ENCODE measurements at regions not wholly inside any gene's neighbourhood (a gene's known extent, or its start where the extent isn't known, plus 50 kb on each side); places are given as distances from the start of the nearest gene placed in this dataset.

GRCh38 chr14:54053386-54053745 is 96.7 kb upstream of the BMP4 start:
- Histone ChIP-seq H3K9me3 (ENCODE audit: control insufficient read depth, insufficient read depth, low read length) (no peaks in the 10 kb centered on the region), H3K4me2 (ENCODE audit: low read length) (no peak overlapping the region), H3K4me1 (ENCODE audit: control insufficient read depth, low read length) (no peaks in the 10 kb centered on the region), H3K4me3 (ENCODE audit: low read length) (no peak overlapping the region), H4K20me1 (ENCODE audit: control insufficient read depth, insufficient read depth, low read depth, low read length) (no peaks in the 10 kb centered on the region), H3K9me2 (replicated peaks; ENCODE audit: control insufficient read depth, low read length) (no peaks in the 10 kb centered on the region), H3K27me3 (ENCODE audit: control insufficient read depth, low read length) (no peaks in the 10 kb centered on the region), H3K27ac (ENCODE audit: low read depth, low read length) (no peak overlapping the region), H3F3A (ENCODE audit: control insufficient read depth, insufficient read depth) (no peaks in the 10 kb centered on the region), H3K79me2 (ENCODE audit: control insufficient read depth, low read length) (no peaks in the 10 kb centered on the region), H3K36me3 (ENCODE audit: control insufficient read depth, low read length) (no peaks in the 10 kb centered on the region)
- TF ChIP-seq CTCF (IDR thresholded peaks at IDR 0.05; ENCODE audit: low read depth, low read length, poor library complexity, severe bottlenecking): no peak
- TF ChIP-seq EZH2phosphoT487 (IDR thresholded peaks at IDR 0.05; ENCODE audit: borderline replicate concordance, low read length): no peak

GRCh38 chr14:54058505-54058904 is 101.9 kb upstream of the BMP4 start:
- no peaks in the 10 kb centered on the region for H3K4me1 ChIP-seq (ENCODE audit: control insufficient read depth, low read length)
- no peak overlapping the region for H3K4me3 ChIP-seq (ENCODE audit: low read length)
- no peaks in the 10 kb centered on the region for H3K79me2 ChIP-seq (ENCODE audit: control insufficient read depth, low read length)
- no peaks in the 10 kb centered on the region for H3F3A ChIP-seq (ENCODE audit: control insufficient read depth, insufficient read depth)
- TF ChIP-seq CTCF (IDR thresholded peaks at IDR 0.05; ENCODE audit: low read depth, low read length, poor library complexity, severe bottlenecking) (no peak), EZH2phosphoT487 (IDR thresholded peaks at IDR 0.05; ENCODE audit: borderline replicate concordance, low read length) (no peak)
- H3K9me2 ChIP-seq (replicated peaks; ENCODE audit: control insufficient read depth, low read length): no peaks in the 10 kb centered on the region; the same call in 1 of the 2 replicates
- H3K9me3 ChIP-seq (ENCODE audit: control insufficient read depth, insufficient read depth, low read length): no peaks in the 10 kb centered on the region
- H3K4me2 ChIP-seq (ENCODE audit: low read length): no peak overlapping the region
- no peaks in the 10 kb centered on the region for H3K27me3 ChIP-seq (ENCODE audit: control insufficient read depth, low read length)
- H3K27ac ChIP-seq (ENCODE audit: low read depth, low read length): no peak overlapping the region
- H3K36me3 ChIP-seq (ENCODE audit: control insufficient read depth, low read length): no peaks in the 10 kb centered on the region
- H4K20me1 ChIP-seq (ENCODE audit: control insufficient read depth, insufficient read depth, low read depth, low read length): no peaks in the 10 kb centered on the region

GRCh38 chr14:54083549-54084239 is 127.1 kb upstream of the BMP4 start:
- Histone ChIP-seq H3K79me2 (ENCODE audit: control insufficient read depth, low read length) (no peaks in the 10 kb centered on the region), H3K9me2 (replicated peaks; ENCODE audit: control insufficient read depth, low read length) (no peaks in the 10 kb centered on the region), H3K27ac (ENCODE audit: low read depth, low read length) (no peak overlapping the region), H3K4me2 (ENCODE audit: low read length) (no peak overlapping the region), H3K9me3 (ENCODE audit: control insufficient read depth, insufficient read depth, low read length) (no peaks in the 10 kb centered on the region), H3K27me3 (ENCODE audit: control insufficient read depth, low read length) (no peaks in the 10 kb centered on the region), H3F3A (ENCODE audit: control insufficient read depth, insufficient read depth) (no peaks in the 10 kb centered on the region), H3K36me3 (ENCODE audit: control insufficient read depth, low read length) (no peaks in the 10 kb centered on the region), H3K4me1 (ENCODE audit: control insufficient read depth, low read length) (no peaks in the 10 kb centered on the region), H3K4me3 (ENCODE audit: low read length) (no peak overlapping the region), H4K20me1 (ENCODE audit: control insufficient read depth, insufficient read depth, low read depth, low read length) (no peaks in the 10 kb centered on the region)
- no peak for TF ChIP-seq EZH2phosphoT487 (IDR thresholded peaks at IDR 0.05; ENCODE audit: borderline replicate concordance, low read length)
- TF ChIP-seq CTCF (IDR thresholded peaks at IDR 0.05; ENCODE audit: low read depth, low read length, poor library complexity, severe bottlenecking): no peak
